Ovary (tissue), 7 donors: ENCODE measurements at regions not wholly inside any gene's neighbourhood (a gene's known extent, or its start where the extent isn't known, plus 50 kb on each side); places are given as distances from the start of the nearest gene placed in this dataset.

Experiments used
- DNase-seq, 5 donors: peaks; one replicate each; pipeline ENCODE4 v3.0.0-alpha.2; 2019 to 2020
- H3K27ac ChIP-seq, 2 donors: fragments of 200-600 bp; one replicate each; pipeline versions ENCODE4 v1.5.1 to v1.8.0; 2019 to 2022
- H3K27me3 ChIP-seq: fragments of 200-600 bp; one replicate; pipeline ENCODE4 v1.8.0; 2022
- H3K36me3 ChIP-seq: fragments of 200-600 bp; sonication (generic); one replicate; pipeline ENCODE4 v1.5.1; 2019
- H3K4me1 ChIP-seq: one replicate; pipeline ENCODE4 v1.8.1; 2013; ENCODE audit warnings: mild to moderate bottlenecking, moderate library complexity; ENCODE audit not compliant: insufficient read depth
- H3K4me3 ChIP-seq: fragments of 200-600 bp; sonication (generic); one replicate; pipeline ENCODE4 v1.5.1; 2017
- H3K9me3 ChIP-seq, 2 donors: fragments of 200-600 bp in 1 of 2; sonication (generic) in 1 of 2; one replicate each; pipeline versions ENCODE4 v1.5.1 to v1.8.1; 2013 to 2019; ENCODE audit warnings: mild to moderate bottlenecking in 1 of 2, moderate library complexity in 1 of 2
- EP300 ChIP-seq: sonication (generic); formaldehyde crosslinking; IDR thresholded peaks from one replicate; pipeline ENCODE4 v1.6.1; 2017; ENCODE audit warnings: antibody characterized with exemption
- POLR2A ChIP-seq: fragments of 450-650 bp; IDR thresholded peaks from one replicate; pipeline ENCODE4 v1.6.1; 2017; ENCODE audit warnings: antibody characterized with exemption, mild to moderate bottlenecking, moderate library complexity
- WGBS, 3 donors: extraction: QIAGEN DNeasy Blood & Tissue Kit in 1 of 3; methylation state at CpG; one replicate each; pipeline versions ENCODE4 v1.1.5 to v1.1.7; 2013 to 2017; 5-methylcytosine and 5-hydroxymethylcytosine counted together
- intact Hi-C, 4 donors: fragments of 100-400 bp; cut with DNase I; formaldehyde crosslinking; loops; one replicate each; pipeline versions ENCODE4 v1.11.0 to v1.15.1; 2022 to 2023
- TF ChIP-seq, protein P1 (sequence below), 3 donors: fragments of 450-650 bp in 2 of 3; fragments of 200-600 bp in 1 of 3; IDR thresholded peaks; one replicate each; pipeline versions ENCODE4 v1.5.1 to v1.8.0; 2016 to 2022; ENCODE audit warnings: antibody characterized with exemption in 3 of 3, mild to moderate bottlenecking in 1 of 3
- donor health status: DM: no; HTN: no; CAD: no; lungs with moderate emphysema.
- donor health status: DM: no; HTN: no; CAD: no.
- donor health status: Bipolar disorder and iron deficiency.
- donor health status: DM: no; HTN: no; CAD: no.
- donor health status: DM: yes; HTN: yes; CAD: no.

- no peaks in the 10 kb centered on the region for H3K36me3 ChIP-seq
- DNase-seq, result no peak
- intact Hi-C loops, result no loop called here
- TF ChIP-seq, protein P1, sequence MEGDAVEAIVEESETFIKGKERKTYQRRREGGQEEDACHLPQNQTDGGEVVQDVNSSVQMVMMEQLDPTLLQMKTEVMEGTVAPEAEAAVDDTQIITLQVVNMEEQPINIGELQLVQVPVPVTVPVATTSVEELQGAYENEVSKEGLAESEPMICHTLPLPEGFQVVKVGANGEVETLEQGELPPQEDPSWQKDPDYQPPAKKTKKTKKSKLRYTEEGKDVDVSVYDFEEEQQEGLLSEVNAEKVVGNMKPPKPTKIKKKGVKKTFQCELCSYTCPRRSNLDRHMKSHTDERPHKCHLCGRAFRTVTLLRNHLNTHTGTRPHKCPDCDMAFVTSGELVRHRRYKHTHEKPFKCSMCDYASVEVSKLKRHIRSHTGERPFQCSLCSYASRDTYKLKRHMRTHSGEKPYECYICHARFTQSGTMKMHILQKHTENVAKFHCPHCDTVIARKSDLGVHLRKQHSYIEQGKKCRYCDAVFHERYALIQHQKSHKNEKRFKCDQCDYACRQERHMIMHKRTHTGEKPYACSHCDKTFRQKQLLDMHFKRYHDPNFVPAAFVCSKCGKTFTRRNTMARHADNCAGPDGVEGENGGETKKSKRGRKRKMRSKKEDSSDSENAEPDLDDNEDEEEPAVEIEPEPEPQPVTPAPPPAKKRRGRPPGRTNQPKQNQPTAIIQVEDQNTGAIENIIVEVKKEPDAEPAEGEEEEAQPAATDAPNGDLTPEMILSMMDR (IDR thresholded peaks at IDR 0.05), result no peak
- no peak for TF ChIP-seq EP300
- no peak overlapping the region for H3K27ac ChIP-seq
- H3K27me3 ChIP-seq, result no peaks in the 10 kb centered on the region
- no peak overlapping the region for H3K4me3 ChIP-seq
- H3K9me3 ChIP-seq, result no peaks in the 10 kb centered on the region
- H3K4me1 ChIP-seq, result no peaks in the 10 kb centered on the region
These were observed 649.6 kb downstream of the KCTD16 start for GRCh38 chr5:144820278-144820677.

DNA sequence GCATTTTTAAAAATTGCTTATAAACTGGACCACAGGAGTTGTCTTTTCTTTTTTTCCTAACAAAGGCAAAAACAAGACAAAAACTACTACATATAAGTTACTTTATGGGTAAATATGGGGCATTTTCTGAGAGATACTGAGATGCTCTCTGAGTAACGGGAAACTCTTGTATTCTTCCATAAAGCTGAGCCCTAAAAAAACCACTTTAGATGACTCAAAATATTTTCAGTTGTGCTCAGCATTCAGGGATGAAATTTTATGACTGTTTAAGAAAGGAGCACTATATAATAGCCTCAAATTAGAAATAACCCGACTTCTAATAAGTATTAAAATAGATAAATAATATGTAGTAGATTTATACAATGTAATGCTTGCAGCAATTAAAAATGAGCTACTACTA, 644.5 kb downstream of the KCTD16 start:
- no peaks in the 10 kb centered on the region for H3K9me3 ChIP-seq
- 60 to 73% (median 61%) methylated on average over 2 of the region's 2 CpGs for WGBS, 3 donors

DNA sequence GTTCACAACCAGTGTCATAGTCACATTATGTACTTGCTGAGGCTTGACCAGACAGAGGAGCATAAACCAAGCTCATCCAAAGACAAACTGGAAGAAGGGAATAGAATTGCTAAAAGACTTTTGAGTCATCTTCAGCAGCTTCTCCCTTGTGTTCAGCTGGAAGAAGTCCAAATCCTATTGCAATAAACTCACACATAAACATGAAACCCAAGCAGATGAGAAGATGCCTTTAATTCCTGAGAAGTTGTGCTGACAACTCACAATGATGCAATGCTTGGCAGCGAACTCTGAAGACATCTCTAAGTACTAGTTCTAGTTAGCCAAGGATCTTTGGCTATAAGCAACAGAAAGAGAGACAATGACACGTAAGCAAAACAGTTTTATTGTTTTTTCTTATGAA, 642.1 kb downstream of the KCTD16 start:
- Histone ChIP-seq H3K4me1 (no peaks in the 10 kb centered on the region), H3K4me3 (no peak overlapping the region), H3K27ac (no peak overlapping the region), H3K9me3 (no peaks in the 10 kb centered on the region), H3K36me3 (no peaks in the 10 kb centered on the region), H3K27me3 (no peaks in the 10 kb centered on the region)
- WGBS, 3 donors, result 59 to 72% (median 69%) methylated on average over 2 of the region's 2 CpGs
- peak in 1 of 5 donors; percentile 9 for DNase-seq
- TF ChIP-seq EP300 (no peak), POLR2A (no peak)
- TF ChIP-seq, protein P1 (IDR thresholded peaks at IDR 0.05), result no peak
- intact Hi-C loops, result no loop called here

More for the DNA sequence above, 644.5 kb downstream of the KCTD16 start:
- no peak overlapping the region for H3K27ac ChIP-seq
- no peak for DNase-seq
- no peaks in the 10 kb centered on the region for H3K4me1 ChIP-seq
- H3K4me3 ChIP-seq, result no peak overlapping the region
- intact Hi-C loops, result no loop called here
- TF ChIP-seq, protein P1 (IDR thresholded peaks at IDR 0.05), result no peak
- TF ChIP-seq POLR2A (no peak), EP300 (no peak)
- no peaks in the 10 kb centered on the region for H3K27me3 ChIP-seq
- no peaks in the 10 kb centered on the region for H3K36me3 ChIP-seq

GRCh38 chr5:144800169-144800568, 629.5 kb downstream of the KCTD16 start:
- TF ChIP-seq EP300, result no peak
- TF ChIP-seq POLR2A, result no peak
- TF ChIP-seq, protein P1 (IDR thresholded peaks at IDR 0.05), result no peak
- H3K4me3 ChIP-seq, result no peak overlapping the region
- no peaks in the 10 kb centered on the region for H3K9me3 ChIP-seq
- no peaks in the 10 kb centered on the region for H3K27me3 ChIP-seq
- no peaks in the 10 kb centered on the region for H3K36me3 ChIP-seq
- H3K27ac ChIP-seq, result no peak overlapping the region
- DNase-seq, result no peak
- H3K4me1 ChIP-seq, result no peaks in the 10 kb centered on the region
- intact Hi-C loops, result no loop called here

DNA sequence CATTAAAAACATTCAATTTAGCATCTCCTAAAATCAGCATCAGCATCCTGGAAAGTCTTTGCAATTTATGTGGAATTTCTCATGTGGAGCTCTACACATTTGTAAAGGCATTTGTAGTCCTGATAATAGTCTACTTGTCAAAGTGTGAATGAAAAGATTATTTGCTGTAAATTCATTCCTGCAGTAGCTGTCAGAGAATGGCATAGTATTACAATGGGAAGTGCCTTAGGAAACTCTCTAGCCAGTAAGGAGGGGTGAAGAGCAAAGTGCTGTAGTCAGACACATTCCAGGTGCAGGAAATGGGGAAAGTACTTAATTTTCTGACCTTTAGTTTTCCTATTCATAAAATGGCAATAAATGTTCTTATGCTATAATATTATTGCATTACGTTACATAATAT, 627.9 kb downstream of the KCTD16 start:
- Histone ChIP-seq H3K36me3 (no peaks in the 10 kb centered on the region), H3K27me3 (no peaks in the 10 kb centered on the region), H3K27ac (no peak overlapping the region), H3K9me3 (no peaks in the 10 kb centered on the region), H3K4me1 (no peaks in the 10 kb centered on the region), H3K4me3 (no peak overlapping the region)
- no peak for DNase-seq
- 84 to 92% (median 88%) methylated on average over 1 of the region's 1 CpG for WGBS, 3 donors
- intact Hi-C loops, result no loop called here
- TF ChIP-seq POLR2A (no peak), EP300 (no peak)
- TF ChIP-seq, protein P1 (IDR thresholded peaks at IDR 0.05), result no peak
